GM12878 (cell line): ENCODE measurements at regions not wholly inside any gene's neighbourhood (a gene's known extent, or its start where the extent isn't known, plus 50 kb on each side); places are given as distances from the start of the nearest gene placed in this dataset.

Source experiments
- ATAC-seq: fragments of 200-7000 bp; cut with Tn5 transposase; 3 replicates; pipeline ENCODE4 v1.9.1; 2020; ENCODE audit warnings: mild to moderate bottlenecking, moderate library complexity
- BruUV-seq: library from RNA; stranded (reverse); fragments of 400-500 nt; replicated peaks from 2 replicates; lab custom pipeline; 2021; lab: Mats Ljungman, UMichigan
- CTCF ChIA-PET: fragments of 300-600 bp; sonication (Branson Sonifier 250); formaldehyde crosslinking; extraction: SDS; loops from one replicate; lab custom pipeline; 2021; ENCODE audit warnings: inconsistent platforms; lab: Yijun Ruan, JAX
- POLR2A ChIA-PET: fragments of 350-600 bp; formaldehyde crosslinking; extraction: SDS; loops from one replicate; lab custom pipeline; 2021; ENCODE audit warnings: inconsistent platforms; lab: Charles Lee
- RAD21 ChIA-PET: fragments of 300-600 bp; sonication (Branson Sonifier 250); formaldehyde crosslinking; loops from one replicate; lab custom pipeline; 2023; ENCODE audit warnings: antibody characterized with exemption; ENCODE audit not compliant: unreplicated experiment; lab: Charles Lee
- SMC1A ChIA-PET: fragments of 300-600 bp; sonication (Branson Sonifier 250); formaldehyde crosslinking; loops from one replicate; lab custom pipeline; 2023; ENCODE audit not compliant: unreplicated experiment, uncharacterized antibody; lab: Charles Lee
- DNase-seq: peaks from one replicate; pipeline ENCODE4 v3.0.0-alpha.2; 2011; ENCODE audit warnings: low read depth, low spot score
- FAIRE-seq: peaks from 3 replicates; lab custom pipeline; 2011; peaks lifted over from hg19 to GRCh38; lab: Jason Lieb, UNC
- H2AFZ ChIP-seq: 2 replicates; pipeline ENCODE4 v1.6.0; 2011; ENCODE audit warnings: low read depth, low read length, control low read depth; ENCODE audit not compliant: control insufficient read depth
- H3K27ac ChIP-seq: 2 replicates; pipeline ENCODE4 v1.5.1; 2011; ENCODE audit warnings: control low read depth; ENCODE audit not compliant: control insufficient read depth, insufficient read depth
- H3K27me3 ChIP-seq, 2 experiments: replicated peaks in 1 of 2; 2 replicates each; pipeline versions ENCODE4 v1.6.0 to v1.6.1; 2011; ENCODE audit warnings: low read length in 1 of 2; ENCODE audit not compliant: control insufficient read depth in 2 of 2, insufficient read depth in 2 of 2
- H3K36me3 ChIP-seq, 2 experiments: 2 replicates each; pipeline ENCODE4 v1.5.1; 2011; ENCODE audit warnings: low read length in 1 of 2; ENCODE audit not compliant: control insufficient read depth in 2 of 2, insufficient read depth in 2 of 2
- H3K4me1 ChIP-seq: 2 replicates; pipeline ENCODE4 v1.6.1; 2011; ENCODE audit warnings: mild to moderate bottlenecking, low read length, moderate library complexity, mixed read lengths; ENCODE audit not compliant: control insufficient read depth, insufficient read depth
- H3K4me2 ChIP-seq: 2 replicates; pipeline ENCODE4 v1.6.0; 2011; ENCODE audit warnings: control low read depth; ENCODE audit not compliant: control insufficient read depth, insufficient read depth
- H3K4me3 ChIP-seq: fragments of 200-600 bp; sonication (generic); 2 replicates; pipeline ENCODE4 v1.5.1; 2016
- H3K79me2 ChIP-seq: 2 replicates; pipeline ENCODE4 v1.6.0; 2011; ENCODE audit warnings: low read length; ENCODE audit not compliant: control insufficient read depth, insufficient read depth
- H3K9ac ChIP-seq: 2 replicates; pipeline ENCODE4 v1.8.0; 2011; ENCODE audit warnings: low read length, control low read depth, mixed read lengths; ENCODE audit not compliant: control insufficient read depth, insufficient read depth
- H3K9me3 ChIP-seq: replicated peaks from 3 replicates; pipeline ENCODE4 v1.5.1; 2011; ENCODE audit warnings: mild to moderate bottlenecking, low read length; ENCODE audit not compliant: control insufficient read depth, insufficient read depth
- H4K20me1 ChIP-seq: 2 replicates; pipeline ENCODE4 v1.6.0; 2011; ENCODE audit not compliant: control insufficient read depth, insufficient read depth
- BCL11A ChIP-seq: IDR thresholded peaks from 2 replicates; pipeline ENCODE4 v1.6.1; 2011; ENCODE audit warnings: low read depth, low read length
- ETV6 ChIP-seq, 2 experiments: fragments of 450-650 bp in 1 of 2; IDR thresholded peaks in 1 of 2; conservative IDR thresholded peaks in 1 of 2; 2 replicates each; pipeline ENCODE4 v1.6.1; 2014; ENCODE audit warnings: antibody characterized with exemption in 1 of 2, borderline replicate concordance in 1 of 2, low read depth in 1 of 2, mild to moderate bottlenecking in 1 of 2, moderate library complexity in 1 of 2
- FOS ChIP-seq: IDR thresholded peaks from 3 replicates; pipeline ENCODE4 v1.6.1; 2011; ENCODE audit warnings: borderline replicate concordance; ENCODE audit not compliant: insufficient read length; ENCODE audit errors: extremely low read depth
- MEF2B ChIP-seq: fragments of 450-650 bp; IDR thresholded peaks from 2 replicates; pipeline ENCODE4 v1.6.1; 2018; ENCODE audit warnings: mild to moderate bottlenecking, moderate library complexity; ENCODE audit not compliant: partially characterized antibody, poor library complexity, severe bottlenecking
- NFYA ChIP-seq: IDR thresholded peaks from 2 replicates; pipeline ENCODE4 v1.6.1; 2011; ENCODE audit warnings: low read depth, mild to moderate bottlenecking, low read length, improper control_type of control experiment, borderline replicate concordance
- NRF1 ChIP-seq: conservative IDR thresholded peaks from 2 replicates; pipeline ENCODE4 v1.6.1; 2011; ENCODE audit warnings: mild to moderate bottlenecking, low read depth, low read length, improper control_type of control experiment
- TAF1 ChIP-seq: IDR thresholded peaks from 2 replicates; pipeline ENCODE4 v1.6.1; 2011; ENCODE audit warnings: mild to moderate bottlenecking, low read depth, low read length, borderline replicate concordance
- YY1 ChIP-seq: IDR thresholded peaks from 2 replicates; pipeline ENCODE4 v1.6.1; 2011; ENCODE audit warnings: low read depth, mild to moderate bottlenecking, low read length
- ZNF24 ChIP-seq: fragments of 450-650 bp; IDR thresholded peaks from 2 replicates; pipeline ENCODE4 v1.6.1; 2017; ENCODE audit warnings: antibody characterized with exemption, mild to moderate bottlenecking
- WGBS: methylation state at CpG from one replicate; pipeline ENCODE4 v1.1.6; 2016; ENCODE audit warnings: low lambda C conversion rate; ENCODE audit not compliant: insufficient replicate concordance, insufficient coverage; ENCODE audit errors: missing lambda C conversion rate; 5-methylcytosine and 5-hydroxymethylcytosine counted together
- in situ Hi-C: fragments of 300-500 bp; cut with MboI; formaldehyde crosslinking; loops from 9 replicates; pipeline ENCODE4 v1.14.3; 2018; ENCODE audit warnings: mixed read lengths
- intact Hi-C: fragments of 100-400 bp; cut with micrococcal nuclease; formaldehyde crosslinking; loops from one replicate; pipeline ENCODE4 v1.14.2; 2022; ENCODE audit not compliant: unreplicated experiment
- TF ChIP-seq, protein P1 (sequence below): IDR thresholded peaks from 2 replicates; pipeline ENCODE4 v1.6.1; 2011; ENCODE audit warnings: mild to moderate bottlenecking, low read depth, low read length, moderate library complexity; ENCODE audit not compliant: insufficient replicate concordance
- TF ChIP-seq, protein P2 (sequence below): fragments of 450-650 bp; IDR thresholded peaks from 2 replicates; pipeline ENCODE4 v1.6.1; 2018; ENCODE audit warnings: borderline replicate concordance, mild to moderate bottlenecking; ENCODE audit not compliant: partially characterized antibody
- TF ChIP-seq, protein P3 (sequence below): fragments of 450-650 bp; IDR thresholded peaks from 2 replicates; pipeline ENCODE4 v1.6.1; 2017; ENCODE audit warnings: antibody characterized with exemption, mild to moderate bottlenecking, moderate library complexity
- TF ChIP-seq, protein P4 (sequence below): fragments of 450-650 bp; conservative IDR thresholded peaks from 2 replicates; pipeline ENCODE4 v1.6.1; 2017; ENCODE audit warnings: mild to moderate bottlenecking, moderate library complexity

DNA sequence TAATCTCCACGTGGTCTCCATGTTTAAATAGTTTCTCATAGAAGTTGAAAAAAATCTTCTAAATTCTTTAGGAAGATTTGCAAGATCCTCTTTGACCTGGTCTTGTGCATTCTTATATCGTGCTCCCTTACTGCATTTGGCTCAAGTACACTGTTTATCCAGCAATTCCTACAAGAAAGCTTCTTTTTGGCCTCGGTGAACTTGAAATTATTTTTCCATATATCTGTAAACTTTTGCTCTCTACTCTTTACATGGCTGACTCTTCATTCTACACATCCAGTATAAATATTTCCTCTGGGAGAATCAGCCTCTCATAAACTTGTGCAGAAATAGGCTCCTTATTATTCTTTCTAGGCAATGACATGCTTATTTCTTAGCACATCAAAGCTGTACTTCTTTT, 1457.9 kb upstream of the PRR20A start:
- Histone ChIP-seq H3K9me3 (no peaks in the 10 kb centered on the region), H2AFZ (no peak overlapping the region), H4K20me1 (no peaks in the 10 kb centered on the region), H3K4me3 (no peak overlapping the region), H3K4me1 (no peaks in the 10 kb centered on the region), H3K27me3 (no peaks in the 10 kb centered on the region), H3K9ac (no peak overlapping the region), H3K79me2 (no peaks in the 10 kb centered on the region), H3K4me2 (no peak overlapping the region), H3K36me3 (no peaks in the 10 kb centered on the region), H3K27ac (no peak overlapping the region)
- CTCF ChIA-PET: no interaction called here
- TF ChIP-seq ETV6 (conservative IDR thresholded peaks at IDR 0.05 in 1 of 2, IDR thresholded peaks at IDR 0.05 in 1 of 2; ENCODE audit: borderline replicate concordance in 1 of 2, low read depth in 1 of 2) (no peak), FOS (no peak), NFYA (no peak), YY1 (no peak), TAF1 (no peak), BCL11A (no peak), ZNF24 (no peak), MEF2B (no peak), NRF1 (no peak)
- TF ChIP-seq, protein P1, sequence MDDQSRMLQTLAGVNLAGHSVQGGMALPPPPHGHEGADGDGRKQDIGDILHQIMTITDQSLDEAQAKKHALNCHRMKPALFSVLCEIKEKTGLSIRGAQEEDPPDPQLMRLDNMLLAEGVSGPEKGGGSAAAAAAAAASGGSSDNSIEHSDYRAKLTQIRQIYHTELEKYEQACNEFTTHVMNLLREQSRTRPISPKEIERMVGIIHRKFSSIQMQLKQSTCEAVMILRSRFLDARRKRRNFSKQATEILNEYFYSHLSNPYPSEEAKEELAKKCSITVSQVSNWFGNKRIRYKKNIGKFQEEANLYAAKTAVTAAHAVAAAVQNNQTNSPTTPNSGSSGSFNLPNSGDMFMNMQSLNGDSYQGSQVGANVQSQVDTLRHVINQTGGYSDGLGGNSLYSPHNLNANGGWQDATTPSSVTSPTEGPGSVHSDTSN: no peak
- TF ChIP-seq, protein P2, sequence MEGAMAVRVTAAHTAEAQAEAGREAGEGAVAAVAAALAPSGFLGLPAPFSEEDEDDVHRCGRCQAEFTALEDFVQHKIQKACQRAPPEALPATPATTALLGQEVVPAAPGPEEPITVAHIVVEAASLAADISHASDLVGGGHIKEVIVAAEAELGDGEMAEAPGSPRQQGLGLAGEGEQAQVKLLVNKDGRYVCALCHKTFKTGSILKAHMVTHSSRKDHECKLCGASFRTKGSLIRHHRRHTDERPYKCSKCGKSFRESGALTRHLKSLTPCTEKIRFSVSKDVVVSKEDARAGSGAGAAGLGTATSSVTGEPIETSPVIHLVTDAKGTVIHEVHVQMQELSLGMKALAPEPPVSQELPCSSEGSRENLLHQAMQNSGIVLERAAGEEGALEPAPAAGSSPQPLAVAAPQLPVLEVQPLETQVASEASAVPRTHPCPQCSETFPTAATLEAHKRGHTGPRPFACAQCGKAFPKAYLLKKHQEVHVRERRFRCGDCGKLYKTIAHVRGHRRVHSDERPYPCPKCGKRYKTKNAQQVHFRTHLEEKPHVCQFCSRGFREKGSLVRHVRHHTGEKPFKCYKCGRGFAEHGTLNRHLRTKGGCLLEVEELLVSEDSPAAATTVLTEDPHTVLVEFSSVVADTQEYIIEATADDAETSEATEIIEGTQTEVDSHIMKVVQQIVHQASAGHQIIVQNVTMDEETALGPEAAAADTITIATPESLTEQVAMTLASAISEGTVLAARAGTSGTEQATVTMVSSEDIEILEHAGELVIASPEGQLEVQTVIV: no peak
- TF ChIP-seq, protein P3, sequence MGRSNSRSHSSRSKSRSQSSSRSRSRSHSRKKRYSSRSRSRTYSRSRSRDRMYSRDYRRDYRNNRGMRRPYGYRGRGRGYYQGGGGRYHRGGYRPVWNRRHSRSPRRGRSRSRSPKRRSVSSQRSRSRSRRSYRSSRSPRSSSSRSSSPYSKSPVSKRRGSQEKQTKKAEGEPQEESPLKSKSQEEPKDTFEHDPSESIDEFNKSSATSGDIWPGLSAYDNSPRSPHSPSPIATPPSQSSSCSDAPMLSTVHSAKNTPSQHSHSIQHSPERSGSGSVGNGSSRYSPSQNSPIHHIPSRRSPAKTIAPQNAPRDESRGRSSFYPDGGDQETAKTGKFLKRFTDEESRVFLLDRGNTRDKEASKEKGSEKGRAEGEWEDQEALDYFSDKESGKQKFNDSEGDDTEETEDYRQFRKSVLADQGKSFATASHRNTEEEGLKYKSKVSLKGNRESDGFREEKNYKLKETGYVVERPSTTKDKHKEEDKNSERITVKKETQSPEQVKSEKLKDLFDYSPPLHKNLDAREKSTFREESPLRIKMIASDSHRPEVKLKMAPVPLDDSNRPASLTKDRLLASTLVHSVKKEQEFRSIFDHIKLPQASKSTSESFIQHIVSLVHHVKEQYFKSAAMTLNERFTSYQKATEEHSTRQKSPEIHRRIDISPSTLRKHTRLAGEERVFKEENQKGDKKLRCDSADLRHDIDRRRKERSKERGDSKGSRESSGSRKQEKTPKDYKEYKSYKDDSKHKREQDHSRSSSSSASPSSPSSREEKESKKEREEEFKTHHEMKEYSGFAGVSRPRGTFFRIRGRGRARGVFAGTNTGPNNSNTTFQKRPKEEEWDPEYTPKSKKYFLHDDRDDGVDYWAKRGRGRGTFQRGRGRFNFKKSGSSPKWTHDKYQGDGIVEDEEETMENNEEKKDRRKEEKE: no peak
- TF ChIP-seq, protein P4, sequence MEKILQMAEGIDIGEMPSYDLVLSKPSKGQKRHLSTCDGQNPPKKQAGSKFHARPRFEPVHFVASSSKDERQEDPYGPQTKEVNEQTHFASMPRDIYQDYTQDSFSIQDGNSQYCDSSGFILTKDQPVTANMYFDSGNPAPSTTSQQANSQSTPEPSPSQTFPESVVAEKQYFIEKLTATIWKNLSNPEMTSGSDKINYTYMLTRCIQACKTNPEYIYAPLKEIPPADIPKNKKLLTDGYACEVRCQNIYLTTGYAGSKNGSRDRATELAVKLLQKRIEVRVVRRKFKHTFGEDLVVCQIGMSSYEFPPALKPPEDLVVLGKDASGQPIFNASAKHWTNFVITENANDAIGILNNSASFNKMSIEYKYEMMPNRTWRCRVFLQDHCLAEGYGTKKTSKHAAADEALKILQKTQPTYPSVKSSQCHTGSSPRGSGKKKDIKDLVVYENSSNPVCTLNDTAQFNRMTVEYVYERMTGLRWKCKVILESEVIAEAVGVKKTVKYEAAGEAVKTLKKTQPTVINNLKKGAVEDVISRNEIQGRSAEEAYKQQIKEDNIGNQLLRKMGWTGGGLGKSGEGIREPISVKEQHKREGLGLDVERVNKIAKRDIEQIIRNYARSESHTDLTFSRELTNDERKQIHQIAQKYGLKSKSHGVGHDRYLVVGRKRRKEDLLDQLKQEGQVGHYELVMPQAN: no peak
- intact Hi-C loops: no loop called here
- WGBS: 5% methylated on average over 3 of the region's 3 CpGs
- in situ Hi-C loops: no loop called here
- no peak for FAIRE-seq
- POLR2A ChIA-PET: no interaction called here
- no peak for DNase-seq
- RAD21 ChIA-PET: no interaction called here
- SMC1A ChIA-PET: interaction anchor here (0.6 kb wide), 1 partner anchor 197 kb away, joined by 3 read pairs; no protein-coding TSS in a partner anchor
- no peak for ATAC-seq
- no TSS peak for BruUV-seq
